Stomach (tissue), 4 donors: ENCODE measurements at regions not wholly inside any gene's neighbourhood (a gene's known extent, or its start where the extent isn't known, plus 50 kb on each side); places are given as distances from the start of the nearest gene placed in this dataset.

Experiments
- POLR2A ChIP-seq, 4 donors: fragments of 450-650 bp; IDR thresholded peaks; one replicate each; pipeline ENCODE4 v1.6.1; 2016; ENCODE audit warnings: antibody characterized with exemption in 4 of 4, control low read depth in 2 of 4, mild to moderate bottlenecking in 1 of 4, moderate library complexity in 1 of 4
- TF ChIP-seq, protein P1 (sequence below), 7 experiments: fragments of 450-650 bp in 4 of 7; fragments of 200-600 bp in 3 of 7; sonication (generic) in 3 of 7; IDR thresholded peaks; one replicate each; pipeline ENCODE4 v1.5.1; 2016 to 2019; ENCODE audit warnings: antibody characterized with exemption in 7 of 7, control low read depth in 2 of 7, mild to moderate bottlenecking in 1 of 7

DNA sequence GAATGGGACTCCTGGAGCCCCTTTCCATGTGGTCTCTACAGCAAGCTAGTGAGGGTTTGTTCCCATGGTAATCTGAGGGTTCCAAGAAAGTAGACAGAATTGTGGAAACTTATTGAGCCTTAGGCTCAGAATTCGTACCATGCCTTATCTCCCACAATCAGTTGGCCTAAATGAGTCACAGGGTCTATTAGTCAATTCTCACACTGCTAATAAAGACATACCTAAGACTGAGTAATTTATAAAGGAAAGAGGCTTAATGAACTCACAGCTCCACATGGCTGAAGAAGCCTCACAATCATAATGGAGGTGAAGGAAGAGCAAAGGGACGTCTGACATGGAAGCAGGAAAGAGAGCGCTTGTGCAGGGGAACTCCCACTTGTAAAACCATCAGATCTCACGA is 106.6 kb upstream of the CXADR start:
- TF ChIP-seq, protein P1, sequence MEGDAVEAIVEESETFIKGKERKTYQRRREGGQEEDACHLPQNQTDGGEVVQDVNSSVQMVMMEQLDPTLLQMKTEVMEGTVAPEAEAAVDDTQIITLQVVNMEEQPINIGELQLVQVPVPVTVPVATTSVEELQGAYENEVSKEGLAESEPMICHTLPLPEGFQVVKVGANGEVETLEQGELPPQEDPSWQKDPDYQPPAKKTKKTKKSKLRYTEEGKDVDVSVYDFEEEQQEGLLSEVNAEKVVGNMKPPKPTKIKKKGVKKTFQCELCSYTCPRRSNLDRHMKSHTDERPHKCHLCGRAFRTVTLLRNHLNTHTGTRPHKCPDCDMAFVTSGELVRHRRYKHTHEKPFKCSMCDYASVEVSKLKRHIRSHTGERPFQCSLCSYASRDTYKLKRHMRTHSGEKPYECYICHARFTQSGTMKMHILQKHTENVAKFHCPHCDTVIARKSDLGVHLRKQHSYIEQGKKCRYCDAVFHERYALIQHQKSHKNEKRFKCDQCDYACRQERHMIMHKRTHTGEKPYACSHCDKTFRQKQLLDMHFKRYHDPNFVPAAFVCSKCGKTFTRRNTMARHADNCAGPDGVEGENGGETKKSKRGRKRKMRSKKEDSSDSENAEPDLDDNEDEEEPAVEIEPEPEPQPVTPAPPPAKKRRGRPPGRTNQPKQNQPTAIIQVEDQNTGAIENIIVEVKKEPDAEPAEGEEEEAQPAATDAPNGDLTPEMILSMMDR (IDR thresholded peaks at IDR 0.05), result no peak
- no peak for TF ChIP-seq POLR2A (IDR thresholded peaks at IDR 0.05)
